GM18861 (cell line): ENCODE measurements at regions not wholly inside any gene's neighbourhood (a gene's known extent, or its start where the extent isn't known, plus 50 kb on each side); places are given as distances from the start of the nearest gene placed in this dataset.

Source experiments
- ATAC-seq: cut with Tn5 transposase; IDR thresholded peaks from one replicate; pipeline ENCODE4 v1.9.1; 2021; ENCODE audit not compliant: unreplicated experiment

- no peak for ATAC-seq
These were observed 159.1 kb upstream of the KCNK2 start for GRCh38 chr1:214923278-214923915.

- ATAC-seq = no peak
These were observed 154.7 kb upstream of the KCNK2 start for GRCh38 chr1:214927796-214928195.

- no peak for ATAC-seq
These were observed 154.0 kb upstream of the KCNK2 start for GRCh38 chr1:214928574-214928973.

GRCh38 chr1:214933375-214933774 lies 149.2 kb upstream of the KCNK2 start:
- no peak for ATAC-seq

DNA sequence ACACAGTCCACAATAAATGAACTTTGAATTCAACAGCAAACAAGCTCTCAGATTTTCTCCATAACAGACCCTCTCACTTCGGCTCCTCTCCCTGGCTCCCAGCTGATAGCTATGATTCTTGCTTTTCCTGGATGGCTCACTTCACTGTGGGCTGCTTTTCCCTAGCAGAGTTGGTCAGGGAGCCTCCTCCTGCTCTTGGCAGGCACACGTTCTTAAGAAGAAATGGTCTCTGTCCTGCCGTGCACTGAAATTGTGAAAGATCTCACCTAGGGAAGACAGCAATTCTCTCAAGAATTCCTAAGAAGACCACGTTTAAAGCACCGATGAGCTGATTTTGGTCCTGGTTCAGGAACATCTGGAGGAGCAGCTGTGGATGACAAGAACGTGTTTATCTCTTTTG lies 148.5 kb upstream of the KCNK2 start:
- no peak for ATAC-seq

DNA sequence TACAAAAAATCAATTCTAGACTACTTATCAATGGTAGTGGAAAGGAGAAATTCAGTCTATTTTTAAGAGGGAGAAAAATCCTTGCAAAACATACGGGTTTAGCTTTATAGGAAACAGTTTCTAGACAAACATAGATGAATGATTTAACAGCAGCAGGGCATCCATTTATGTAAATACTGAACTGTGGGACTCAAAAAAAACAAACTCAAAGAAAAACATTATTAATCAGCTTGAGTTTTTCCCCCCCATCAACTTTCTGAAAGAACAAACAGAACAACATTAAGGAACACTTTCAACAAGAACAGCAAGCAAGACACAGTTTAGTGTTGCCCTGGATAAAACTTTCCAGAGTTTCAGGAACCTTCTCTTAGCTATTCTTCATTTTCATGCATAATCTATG lies 147.3 kb upstream of the KCNK2 start:
- no peak for ATAC-seq

DNA sequence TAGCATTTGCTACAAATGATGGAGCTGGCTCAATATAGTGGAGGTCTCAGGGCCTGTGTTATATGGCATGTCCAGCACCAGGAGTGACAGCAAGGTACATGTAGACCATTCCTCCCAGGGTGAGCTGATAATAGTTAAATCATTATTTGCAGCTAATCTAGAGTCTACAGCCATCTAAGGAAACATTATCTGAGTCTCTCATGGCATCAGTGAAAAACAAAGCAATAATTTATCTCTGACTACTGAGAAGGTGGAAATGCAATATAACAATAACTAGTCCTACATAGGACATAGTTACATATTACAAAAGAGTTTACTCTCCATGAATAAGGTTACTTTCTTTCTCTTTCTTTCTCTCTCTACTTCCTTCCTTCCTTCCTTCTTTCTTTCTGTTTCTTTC lies 143.4 kb upstream of the KCNK2 start:
- ATAC-seq = no peak

DNA sequence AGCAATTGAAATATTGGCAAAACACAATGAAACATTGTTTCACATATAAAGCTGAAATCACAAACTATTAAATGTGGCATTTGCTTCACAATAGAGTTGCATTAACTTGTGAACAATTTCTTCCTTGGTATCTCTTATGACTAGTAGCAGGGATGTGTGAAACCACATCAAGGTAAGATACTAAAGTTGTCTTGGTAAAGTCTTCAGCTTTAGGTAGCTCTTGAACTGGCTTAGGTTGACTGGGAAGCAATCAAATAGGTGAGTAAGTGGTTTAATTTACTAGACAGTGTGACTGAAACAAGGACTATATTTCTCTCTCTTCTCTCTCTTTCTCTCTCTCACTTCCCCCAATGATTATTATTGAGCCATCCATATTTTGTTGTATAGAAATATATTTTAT lies 141.5 kb upstream of the KCNK2 start:
- no peak for ATAC-seq

DNA sequence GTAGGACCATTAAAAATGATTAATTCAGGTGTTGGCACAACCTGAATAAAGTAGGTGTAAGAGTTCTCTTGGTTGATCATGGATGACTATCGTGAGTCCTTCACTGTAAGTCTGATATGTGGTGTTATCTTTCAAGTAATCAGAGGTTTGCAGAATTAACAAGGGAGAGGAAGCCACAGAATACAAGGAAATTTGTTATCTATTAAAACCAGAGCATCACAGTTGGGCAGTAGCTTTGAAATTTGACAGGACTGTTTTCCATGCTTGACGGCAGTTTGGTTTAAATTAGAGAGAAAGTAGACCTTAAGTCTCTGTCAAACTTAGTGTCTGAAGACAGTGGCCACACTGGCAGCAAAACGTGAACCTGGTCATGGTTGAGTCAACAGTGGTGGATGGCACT lies 139.5 kb upstream of the KCNK2 start:
- ATAC-seq = no peak

DNA sequence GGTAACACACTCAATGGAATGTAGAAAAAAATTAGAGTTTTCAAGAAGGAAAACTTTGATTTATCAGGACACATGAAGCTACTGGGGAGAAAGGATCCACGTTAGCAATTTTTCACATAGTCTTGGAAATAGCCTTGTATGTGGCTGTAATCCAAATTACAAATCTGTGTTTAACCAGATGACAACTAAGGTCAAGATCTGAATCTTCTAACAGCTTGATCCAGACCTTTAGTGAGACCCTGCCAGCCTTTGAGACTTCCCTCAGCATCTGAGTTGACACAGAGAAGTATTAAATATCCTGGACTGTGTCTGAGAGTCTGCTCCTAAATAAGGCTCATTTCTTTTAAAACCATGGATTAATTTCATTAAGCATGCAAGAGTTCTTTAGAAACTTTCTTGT lies 135.9 kb upstream of the KCNK2 start:
- no peak for ATAC-seq

DNA sequence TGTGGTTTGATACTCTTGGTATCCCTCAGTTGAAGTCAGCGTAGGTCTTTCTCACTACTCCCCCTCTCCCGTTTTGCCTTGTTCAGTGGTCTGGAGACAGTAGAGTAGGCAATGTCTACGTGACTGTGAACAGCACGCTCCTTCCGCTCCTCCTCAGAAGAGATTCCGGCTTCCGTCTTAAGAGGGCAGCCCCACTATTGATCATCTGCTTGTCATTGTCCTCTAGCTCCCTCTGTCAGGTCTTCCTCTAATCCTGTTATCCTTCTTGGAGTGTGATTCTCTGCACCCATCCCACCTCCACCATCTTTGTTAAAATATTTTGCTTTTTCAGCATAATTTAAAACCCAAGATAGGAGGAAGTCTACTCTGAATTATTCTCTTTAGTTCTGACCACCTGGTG lies 129.9 kb upstream of the KCNK2 start:
- ATAC-seq = no peak

GRCh38 chr1:214953901-214954616 lies 128.5 kb upstream of the KCNK2 start:
- ATAC-seq = no peak

DNA sequence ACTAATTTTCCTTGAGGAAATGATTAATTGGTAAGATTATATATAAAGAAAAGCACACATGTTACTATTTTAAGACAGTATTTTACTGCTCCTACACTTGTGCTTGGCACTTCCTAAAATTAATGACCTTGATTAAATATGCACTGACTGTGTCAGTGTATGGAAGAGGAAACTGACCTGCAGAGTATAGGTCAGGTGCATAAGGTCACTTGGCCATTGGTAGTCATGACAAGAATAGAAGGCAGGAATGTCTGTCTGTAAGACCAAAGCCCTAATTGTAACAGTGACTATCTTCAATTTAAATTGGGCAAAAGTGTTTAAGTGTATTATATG lies 128.0 kb upstream of the KCNK2 start:
- ATAC-seq = no peak

DNA sequence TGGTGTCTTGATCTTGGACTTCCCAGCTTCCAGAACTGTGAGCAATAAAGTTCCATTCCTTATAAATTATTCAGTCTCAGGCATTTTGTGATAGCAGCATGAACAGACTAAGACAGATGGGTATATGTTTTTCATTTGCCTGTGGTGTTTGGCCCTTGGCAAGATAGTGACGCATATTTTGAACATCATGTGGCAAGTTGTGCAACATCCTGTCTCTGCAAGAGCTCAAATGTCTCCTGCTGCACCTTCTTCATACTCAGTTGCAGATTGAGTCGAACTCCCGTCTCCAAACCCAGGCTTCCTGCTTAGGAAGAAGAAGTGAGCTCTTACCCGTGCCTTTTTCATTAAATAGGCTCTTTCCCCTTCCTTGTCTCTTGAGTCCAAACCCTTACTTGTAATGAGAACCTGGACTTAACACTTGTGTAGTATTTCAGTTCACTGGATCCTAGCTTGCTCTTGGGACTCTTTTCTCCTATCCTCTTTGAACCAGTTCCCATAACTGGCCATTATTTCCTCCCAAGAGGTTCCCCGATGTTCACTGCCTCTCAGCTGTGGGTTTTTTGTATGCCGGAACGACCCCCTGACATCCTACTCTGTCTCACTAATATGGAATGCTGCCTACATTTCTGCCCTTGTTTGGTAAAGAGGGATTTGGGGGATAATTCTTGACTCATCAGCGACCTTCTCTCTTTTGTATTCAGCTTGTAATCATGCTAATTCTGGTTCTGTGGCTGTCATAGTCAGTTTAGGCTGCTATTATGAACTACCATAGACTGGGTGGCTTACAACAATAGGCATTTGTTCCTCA lies 125.0 kb upstream of the KCNK2 start:
- ATAC-seq = no peak

- no peak for ATAC-seq
These were observed 124.1 kb upstream of the KCNK2 start for GRCh38 chr1:214958486-214958885.

- no peak for ATAC-seq
These were observed 116.2 kb upstream of the KCNK2 start for GRCh38 chr1:214966346-214966745.

DNA sequence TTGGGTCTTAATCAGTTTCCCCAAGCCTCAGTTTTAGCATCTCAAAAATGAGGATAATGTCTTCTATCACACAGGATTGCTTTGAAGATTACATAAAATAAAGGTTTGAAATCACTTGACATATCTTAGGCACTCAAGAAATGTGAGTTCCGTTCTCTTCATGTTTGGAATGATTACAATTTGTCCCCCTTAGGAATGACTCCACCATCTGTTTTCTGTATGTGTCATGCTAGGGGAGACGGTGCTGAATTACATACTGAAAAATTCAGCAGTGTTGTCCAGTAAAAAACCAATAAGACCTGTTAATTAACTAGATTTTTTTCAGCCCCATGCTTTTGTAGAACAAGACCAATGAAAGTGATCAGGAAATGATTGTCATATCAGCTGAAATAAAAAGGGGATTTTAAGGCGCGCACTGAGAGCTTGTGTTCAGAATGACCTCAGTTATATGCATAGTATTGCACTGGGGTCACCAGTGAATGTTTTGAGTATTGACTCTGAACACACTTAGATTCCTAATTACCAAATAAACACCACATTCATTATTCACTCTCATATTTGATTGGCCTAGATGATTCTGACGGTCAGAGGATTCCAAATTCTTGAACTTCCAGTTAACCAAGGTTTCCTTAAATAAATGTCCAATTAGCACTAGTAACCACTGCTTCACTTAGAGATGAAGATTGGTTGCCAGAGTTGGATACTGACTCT lies 114.5 kb upstream of the KCNK2 start:
- no peak for ATAC-seq

DNA sequence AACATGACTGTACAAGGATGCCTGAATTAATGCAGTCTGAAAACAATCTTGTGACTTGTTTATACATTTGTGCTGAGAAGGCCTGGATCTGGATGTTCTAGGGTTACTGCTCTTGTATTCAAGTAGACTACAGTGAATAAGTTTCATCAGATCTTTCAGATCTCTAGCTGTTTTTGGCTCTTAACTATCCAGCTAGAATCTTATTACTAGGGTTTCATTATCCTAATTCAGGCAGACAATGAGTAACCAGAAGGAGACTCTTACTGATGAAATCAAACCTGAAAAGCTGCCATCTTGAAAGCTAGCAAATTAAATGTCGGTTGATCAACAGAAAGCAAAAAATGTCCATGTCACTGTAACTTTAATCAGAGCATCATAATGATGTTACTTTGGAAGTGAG lies 112.5 kb upstream of the KCNK2 start:
- ATAC-seq = no peak

GRCh38 chr1:214971071-214971470 lies 111.5 kb upstream of the KCNK2 start:
- no peak for ATAC-seq

- ATAC-seq = no peak
These were observed 108.5 kb upstream of the KCNK2 start for GRCh38 chr1:214974002-214974401.

DNA sequence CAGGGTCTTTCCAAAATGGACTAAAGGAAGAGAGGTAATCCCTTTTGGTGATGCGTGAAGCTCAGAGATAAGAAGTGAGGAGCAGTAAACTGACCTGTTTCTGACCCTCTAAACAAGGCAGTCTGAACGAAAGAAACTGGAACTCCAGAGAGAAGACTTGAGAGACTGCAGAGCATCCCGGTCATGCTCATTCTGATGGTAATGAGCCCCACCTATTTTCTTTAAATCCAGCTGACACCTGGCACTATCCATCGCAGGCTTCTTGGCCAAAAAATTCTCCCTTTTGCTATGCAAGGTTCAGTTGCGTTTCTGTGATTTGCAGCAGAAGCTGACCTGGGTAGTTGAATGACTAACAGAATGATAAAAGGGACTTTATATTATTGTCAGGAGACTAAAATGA lies 105.9 kb upstream of the KCNK2 start:
- no peak for ATAC-seq

DNA sequence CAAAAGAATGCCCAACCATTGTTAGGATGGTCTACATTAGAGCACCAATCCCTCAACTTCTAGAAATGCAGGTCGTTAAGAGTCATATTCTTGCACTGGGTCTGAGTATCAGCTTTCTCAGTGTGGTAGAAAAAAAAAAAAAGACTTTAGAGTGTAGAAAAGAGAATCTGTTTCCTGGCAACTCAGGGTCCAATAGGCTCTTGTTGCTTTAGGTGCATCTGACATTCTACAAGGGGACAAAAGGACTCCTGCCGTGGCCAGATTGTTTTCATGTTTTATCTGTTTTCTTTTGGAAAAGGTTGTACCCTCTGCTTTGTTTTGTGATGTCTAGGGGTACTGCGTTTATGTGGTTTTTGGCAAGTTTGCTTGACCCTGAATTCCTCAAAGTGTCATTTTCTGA lies 105.4 kb upstream of the KCNK2 start:
- no peak for ATAC-seq
